ENCODE measurements at regions not wholly inside any gene's neighbourhood (a gene's known extent, or its start where the extent isn't known, plus 50 kb on each side); places are given as distances from the start of the nearest gene placed in this dataset.

DNA sequence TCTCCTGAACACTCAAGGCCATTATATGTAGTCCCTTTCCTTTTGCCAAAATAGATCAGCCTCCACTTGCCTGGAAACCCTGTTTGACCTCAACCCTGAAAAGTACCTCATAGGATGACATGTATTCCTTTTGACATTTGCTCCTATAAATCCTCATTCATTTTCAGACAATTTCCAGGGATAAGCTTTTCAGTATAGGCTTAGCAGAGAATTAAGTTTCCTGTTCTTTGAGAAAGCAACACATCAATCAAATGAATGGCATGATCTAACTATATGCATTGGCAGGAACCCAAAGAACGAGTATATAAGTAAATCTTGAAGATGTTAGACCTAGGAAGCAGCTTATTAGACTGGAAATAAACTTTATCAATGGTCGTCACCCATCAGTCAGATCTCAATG lies 483.0 kb downstream of the CCDC85A start:
- TF ChIP-seq, protein P1, sequence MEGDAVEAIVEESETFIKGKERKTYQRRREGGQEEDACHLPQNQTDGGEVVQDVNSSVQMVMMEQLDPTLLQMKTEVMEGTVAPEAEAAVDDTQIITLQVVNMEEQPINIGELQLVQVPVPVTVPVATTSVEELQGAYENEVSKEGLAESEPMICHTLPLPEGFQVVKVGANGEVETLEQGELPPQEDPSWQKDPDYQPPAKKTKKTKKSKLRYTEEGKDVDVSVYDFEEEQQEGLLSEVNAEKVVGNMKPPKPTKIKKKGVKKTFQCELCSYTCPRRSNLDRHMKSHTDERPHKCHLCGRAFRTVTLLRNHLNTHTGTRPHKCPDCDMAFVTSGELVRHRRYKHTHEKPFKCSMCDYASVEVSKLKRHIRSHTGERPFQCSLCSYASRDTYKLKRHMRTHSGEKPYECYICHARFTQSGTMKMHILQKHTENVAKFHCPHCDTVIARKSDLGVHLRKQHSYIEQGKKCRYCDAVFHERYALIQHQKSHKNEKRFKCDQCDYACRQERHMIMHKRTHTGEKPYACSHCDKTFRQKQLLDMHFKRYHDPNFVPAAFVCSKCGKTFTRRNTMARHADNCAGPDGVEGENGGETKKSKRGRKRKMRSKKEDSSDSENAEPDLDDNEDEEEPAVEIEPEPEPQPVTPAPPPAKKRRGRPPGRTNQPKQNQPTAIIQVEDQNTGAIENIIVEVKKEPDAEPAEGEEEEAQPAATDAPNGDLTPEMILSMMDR (IDR thresholded peaks at IDR 0.05; ENCODE audit: poor library complexity), result no peak
- no peak for TF ChIP-seq EZH2 (IDR thresholded peaks at IDR 0.05; ENCODE audit: borderline replicate concordance)

All from hepatocyte (in vitro differentiated cells).